Breast epithelium (tissue), 3 donors: ENCODE measurements at regions not wholly inside any gene's neighbourhood (a gene's known extent, or its start where the extent isn't known, plus 50 kb on each side); places are given as distances from the start of the nearest gene placed in this dataset.

Experiments
- POLR2AphosphoS5 ChIP-seq, 3 donors: sonication (generic); formaldehyde crosslinking; IDR thresholded peaks; one replicate each; pipeline ENCODE4 v1.6.1; 2017; ENCODE audit warnings: antibody characterized with exemption in 3 of 3
- TF ChIP-seq, protein P1 (sequence below), 3 donors: fragments of 450-650 bp; IDR thresholded peaks; one replicate each; pipeline ENCODE4 v1.5.1; 2016 to 2017; ENCODE audit warnings: antibody characterized with exemption in 3 of 3, mild to moderate bottlenecking in 3 of 3, moderate library complexity in 3 of 3

DNA sequence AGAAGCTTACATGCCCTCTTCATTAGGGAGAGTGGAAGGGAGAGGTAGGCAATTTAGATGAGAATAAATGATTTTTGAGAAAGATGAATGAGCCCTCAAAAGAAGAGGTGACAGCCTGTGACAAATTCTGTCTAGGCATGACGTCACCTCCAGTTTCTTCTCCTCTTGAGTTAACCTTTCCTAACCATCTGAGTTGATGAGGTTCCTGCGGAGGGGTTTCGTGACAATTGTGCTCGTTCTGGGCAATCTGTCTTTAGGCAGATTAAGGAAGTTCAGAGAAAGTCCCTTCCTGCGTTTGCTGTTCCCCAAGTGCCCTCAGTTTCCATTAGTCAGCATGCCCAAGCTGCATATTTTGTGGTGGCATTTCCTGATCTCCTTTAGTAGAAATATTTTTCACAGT lies 640.2 kb upstream of the SYT4 start:
- TF ChIP-seq, protein P1, sequence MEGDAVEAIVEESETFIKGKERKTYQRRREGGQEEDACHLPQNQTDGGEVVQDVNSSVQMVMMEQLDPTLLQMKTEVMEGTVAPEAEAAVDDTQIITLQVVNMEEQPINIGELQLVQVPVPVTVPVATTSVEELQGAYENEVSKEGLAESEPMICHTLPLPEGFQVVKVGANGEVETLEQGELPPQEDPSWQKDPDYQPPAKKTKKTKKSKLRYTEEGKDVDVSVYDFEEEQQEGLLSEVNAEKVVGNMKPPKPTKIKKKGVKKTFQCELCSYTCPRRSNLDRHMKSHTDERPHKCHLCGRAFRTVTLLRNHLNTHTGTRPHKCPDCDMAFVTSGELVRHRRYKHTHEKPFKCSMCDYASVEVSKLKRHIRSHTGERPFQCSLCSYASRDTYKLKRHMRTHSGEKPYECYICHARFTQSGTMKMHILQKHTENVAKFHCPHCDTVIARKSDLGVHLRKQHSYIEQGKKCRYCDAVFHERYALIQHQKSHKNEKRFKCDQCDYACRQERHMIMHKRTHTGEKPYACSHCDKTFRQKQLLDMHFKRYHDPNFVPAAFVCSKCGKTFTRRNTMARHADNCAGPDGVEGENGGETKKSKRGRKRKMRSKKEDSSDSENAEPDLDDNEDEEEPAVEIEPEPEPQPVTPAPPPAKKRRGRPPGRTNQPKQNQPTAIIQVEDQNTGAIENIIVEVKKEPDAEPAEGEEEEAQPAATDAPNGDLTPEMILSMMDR (IDR thresholded peaks at IDR 0.05): no peak
- TF ChIP-seq POLR2AphosphoS5 (IDR thresholded peaks at IDR 0.05): no peak
